ENCODE measurements at regions not wholly inside any gene's neighbourhood (a gene's known extent, or its start where the extent isn't known, plus 50 kb on each side); places are given as distances from the start of the nearest gene placed in this dataset.

- H3K9me3 ChIP-seq, result no peaks in the 10 kb centered on the region
- H3K27ac ChIP-seq, result no peak overlapping the region
- H3K4me3 ChIP-seq, result no peak overlapping the region
- TF ChIP-seq POLR2A (IDR thresholded peaks at IDR 0.05) (no peak), CTCF (IDR thresholded peaks at IDR 0.05 in 4 of 5, conservative IDR thresholded peaks at IDR 0.05 in 1 of 5) (no peak)
- intact Hi-C loops (cut with DNase I; ENCODE audit: low total_unique reads) (no loop called here), in situ Hi-C loops (cut with MboI; ENCODE audit: low sequenced_read_pairs in 4 of 4) (no loop called here)
- ATAC-seq, result no peak
- no peaks in the 10 kb centered on the region for H3K4me1 ChIP-seq
- no peaks in the 10 kb centered on the region for H3K36me3 ChIP-seq
- H3K27me3 ChIP-seq, result peaks cover 0 to 5% (median 5%) of the 10 kb centered on the region in 3 donors
- no peak for DNase-seq
Observed at GRCh38 chr12:125981610-125982253, 916.5 kb downstream of the AACS start.

GRCh38 chr12:125983094-125983783, 918.0 kb downstream of the AACS start:
- TF ChIP-seq POLR2A (IDR thresholded peaks at IDR 0.05), result no peak
- no peak for TF ChIP-seq CTCF (IDR thresholded peaks at IDR 0.05 in 4 of 5, conservative IDR thresholded peaks at IDR 0.05 in 1 of 5)
- in situ Hi-C loops (cut with MboI; ENCODE audit: low sequenced_read_pairs in 4 of 4), result no loop called here
- Histone ChIP-seq H3K36me3 (no peaks in the 10 kb centered on the region), H3K27me3 (peaks cover 0 to 5% (median 5%) of the 10 kb centered on the region in 3 donors), H3K4me1 (no peaks in the 10 kb centered on the region), H3K4me3 (peak overlapping the region in 1 of 4 donors; percentile 23), H3K9me3 (no peaks in the 10 kb centered on the region), H3K27ac (no peak overlapping the region)
- no peak for ATAC-seq
- no peak for DNase-seq
- intact Hi-C loops (cut with DNase I; ENCODE audit: low total_unique reads), result no loop called here

GRCh38 chr12:125983784-125984500, 918.7 kb downstream of the AACS start:
- H3K27ac ChIP-seq, result no peak overlapping the region
- in situ Hi-C loops (cut with MboI; ENCODE audit: low sequenced_read_pairs in 4 of 4), result no loop called here

GRCh38 chr12:125988545-125988944, 923.3 kb downstream of the AACS start:
- no peaks in the 10 kb centered on the region for H3K4me1 ChIP-seq
- DNase-seq (no peak), ATAC-seq (no peak)
- H3K4me3 ChIP-seq, result no peak overlapping the region
- no peaks in the 10 kb centered on the region for H3K9me3 ChIP-seq
- in situ Hi-C loops (cut with MboI; ENCODE audit: low sequenced_read_pairs in 4 of 4), result no loop called here
- H3K36me3 ChIP-seq, result no peaks in the 10 kb centered on the region
- no peak overlapping the region for H3K27ac ChIP-seq
- peaks cover 0 to 5% (median 5%) of the 10 kb centered on the region in 3 donors for H3K27me3 ChIP-seq
- intact Hi-C loops (cut with DNase I; ENCODE audit: low total_unique reads), result no loop called here
- TF ChIP-seq CTCF (IDR thresholded peaks at IDR 0.05 in 4 of 5, conservative IDR thresholded peaks at IDR 0.05 in 1 of 5) (no peak), POLR2A (IDR thresholded peaks at IDR 0.05) (no peak)

More at GRCh38 chr12:125983784-125984500, 918.7 kb downstream of the AACS start:
- TF ChIP-seq POLR2A (IDR thresholded peaks at IDR 0.05) (no peak), CTCF (IDR thresholded peaks at IDR 0.05 in 4 of 5, conservative IDR thresholded peaks at IDR 0.05 in 1 of 5) (no peak)
- Histone ChIP-seq H3K4me1 (no peaks in the 10 kb centered on the region), H3K36me3 (no peaks in the 10 kb centered on the region), H3K9me3 (no peaks in the 10 kb centered on the region), H3K4me3 (peak overlapping the region in 1 of 4 donors; percentile 23), H3K27me3 (peaks cover 0 to 5% (median 5%) of the 10 kb centered on the region in 3 donors)
- no peak for DNase-seq
- ATAC-seq, result no peak
- intact Hi-C loops (cut with DNase I; ENCODE audit: low total_unique reads), result no loop called here

All from gastrocnemius medialis (tissue), 4 donors.